ENCODE measurements at regions not wholly inside any gene's neighbourhood (a gene's known extent, or its start where the extent isn't known, plus 50 kb on each side); places are given as distances from the start of the nearest gene placed in this dataset.

DNA sequence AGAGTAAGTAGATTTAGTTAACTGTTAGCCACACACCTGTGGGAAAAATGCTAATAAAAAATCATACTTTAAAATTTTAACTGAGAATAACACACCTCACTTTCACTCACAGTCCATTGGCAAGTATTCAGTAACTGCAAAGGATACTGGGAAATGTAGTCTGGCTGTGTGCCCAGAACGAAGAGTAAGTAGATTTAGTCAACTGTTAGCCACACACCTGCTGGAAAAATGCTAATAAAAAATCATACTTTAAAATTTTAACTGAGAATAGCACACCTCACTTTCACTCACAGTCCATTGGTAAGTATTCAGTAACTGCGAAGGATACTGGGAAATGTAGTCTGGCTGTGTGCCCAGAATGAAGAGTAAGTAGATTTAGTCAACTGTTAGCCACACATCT is 178.4 kb upstream of the NWD2 start:
- TF ChIP-seq, protein P1, sequence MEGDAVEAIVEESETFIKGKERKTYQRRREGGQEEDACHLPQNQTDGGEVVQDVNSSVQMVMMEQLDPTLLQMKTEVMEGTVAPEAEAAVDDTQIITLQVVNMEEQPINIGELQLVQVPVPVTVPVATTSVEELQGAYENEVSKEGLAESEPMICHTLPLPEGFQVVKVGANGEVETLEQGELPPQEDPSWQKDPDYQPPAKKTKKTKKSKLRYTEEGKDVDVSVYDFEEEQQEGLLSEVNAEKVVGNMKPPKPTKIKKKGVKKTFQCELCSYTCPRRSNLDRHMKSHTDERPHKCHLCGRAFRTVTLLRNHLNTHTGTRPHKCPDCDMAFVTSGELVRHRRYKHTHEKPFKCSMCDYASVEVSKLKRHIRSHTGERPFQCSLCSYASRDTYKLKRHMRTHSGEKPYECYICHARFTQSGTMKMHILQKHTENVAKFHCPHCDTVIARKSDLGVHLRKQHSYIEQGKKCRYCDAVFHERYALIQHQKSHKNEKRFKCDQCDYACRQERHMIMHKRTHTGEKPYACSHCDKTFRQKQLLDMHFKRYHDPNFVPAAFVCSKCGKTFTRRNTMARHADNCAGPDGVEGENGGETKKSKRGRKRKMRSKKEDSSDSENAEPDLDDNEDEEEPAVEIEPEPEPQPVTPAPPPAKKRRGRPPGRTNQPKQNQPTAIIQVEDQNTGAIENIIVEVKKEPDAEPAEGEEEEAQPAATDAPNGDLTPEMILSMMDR (IDR thresholded peaks at IDR 0.05; ENCODE audit: borderline replicate concordance, extremely low read depth, low read length, poor library complexity, severe bottlenecking) = no peak
- TF ChIP-seq EZH2 (IDR thresholded peaks at IDR 0.05; ENCODE audit: borderline replicate concordance, low read depth, low read length, severe bottlenecking) = no peak
